HG03066 (cell line): ENCODE measurements at regions not wholly inside any gene's neighbourhood (a gene's known extent, or its start where the extent isn't known, plus 50 kb on each side); places are given as distances from the start of the nearest gene placed in this dataset.

Experiments used
- ATAC-seq: cut with Tn5 transposase; IDR thresholded peaks from one replicate; pipeline ENCODE4 v1.9.1; 2021; ENCODE audit warnings: low read depth; ENCODE audit not compliant: unreplicated experiment

DNA sequence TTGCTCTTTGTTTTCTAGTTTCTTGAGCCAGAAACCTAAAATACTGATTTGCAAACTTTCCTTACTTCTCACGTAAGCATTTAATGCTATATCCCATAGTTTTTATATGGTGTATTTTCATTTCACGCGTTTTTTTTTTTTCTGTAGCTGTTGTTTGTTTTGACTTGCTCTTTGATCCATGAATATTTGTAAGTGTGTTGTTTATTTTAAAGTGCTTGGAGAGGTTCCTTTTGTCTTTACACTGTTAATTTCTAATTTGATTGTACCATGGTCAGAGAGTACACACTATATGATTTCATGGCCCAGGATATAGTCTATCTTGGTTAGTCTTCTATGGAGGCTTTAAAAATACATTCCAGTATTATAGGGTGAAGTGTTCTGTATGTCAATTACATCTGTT, 84.8 kb upstream of the RNF217 start:
- ATAC-seq: no peak

DNA sequence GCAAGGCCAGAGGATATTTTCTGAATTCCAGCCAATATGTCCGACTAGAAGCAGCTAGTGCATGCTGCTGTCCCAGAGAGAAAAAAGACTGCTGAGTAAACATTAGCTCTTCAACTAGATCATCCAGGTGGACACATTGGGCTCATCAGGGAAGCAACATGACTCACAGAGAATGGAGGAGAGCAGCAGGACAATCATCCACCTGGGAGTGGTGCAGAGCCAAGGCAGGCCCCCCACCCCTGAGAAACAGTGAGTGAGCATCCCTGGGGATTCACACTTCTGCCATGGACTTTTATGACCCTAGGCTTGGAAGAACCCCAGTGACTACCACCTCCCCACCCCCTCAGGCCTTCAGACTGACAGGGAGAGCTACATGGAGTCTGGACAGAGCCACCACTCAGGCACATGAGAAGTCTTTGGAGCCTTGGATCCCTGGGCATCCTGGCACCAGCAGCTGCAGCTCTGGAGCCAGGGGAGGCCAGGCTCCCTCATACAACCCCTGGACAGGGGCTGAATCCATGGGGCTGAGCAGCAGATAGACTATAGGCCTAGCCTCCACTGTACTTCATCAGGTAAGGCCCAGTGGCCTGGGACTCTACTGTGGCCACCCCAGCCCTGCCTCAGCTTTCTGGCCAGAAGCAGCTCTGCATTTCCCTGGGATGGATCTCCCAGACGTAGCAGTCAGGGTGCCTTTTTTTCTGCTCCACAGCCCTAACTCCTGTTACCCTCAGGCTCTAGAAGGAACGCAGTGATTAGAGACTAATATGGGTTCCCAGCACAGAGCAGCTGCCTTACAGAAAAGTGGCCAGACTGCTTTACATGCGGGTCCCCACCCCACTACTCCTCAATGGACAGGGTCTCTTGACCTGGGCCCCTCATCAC, 82.9 kb upstream of the RNF217 start:
- ATAC-seq: no peak

DNA sequence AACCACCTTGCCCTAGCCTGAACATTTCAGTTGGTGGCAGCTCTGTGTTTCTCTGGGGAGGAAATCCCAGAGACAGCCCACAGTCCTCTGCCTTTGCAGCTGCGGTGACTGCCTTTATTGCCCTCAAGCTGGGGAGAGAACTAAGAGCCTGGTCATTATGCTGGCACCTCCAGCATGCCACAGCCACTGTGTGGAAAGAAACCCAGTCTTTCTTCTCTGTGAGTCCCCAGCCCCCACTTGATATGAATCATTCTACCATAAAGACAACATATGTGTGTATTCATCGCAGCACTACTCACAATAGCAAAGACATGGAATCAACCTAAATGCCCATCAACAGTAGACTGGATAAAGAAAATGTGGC, 82.3 kb upstream of the RNF217 start:
- no peak for ATAC-seq

DNA sequence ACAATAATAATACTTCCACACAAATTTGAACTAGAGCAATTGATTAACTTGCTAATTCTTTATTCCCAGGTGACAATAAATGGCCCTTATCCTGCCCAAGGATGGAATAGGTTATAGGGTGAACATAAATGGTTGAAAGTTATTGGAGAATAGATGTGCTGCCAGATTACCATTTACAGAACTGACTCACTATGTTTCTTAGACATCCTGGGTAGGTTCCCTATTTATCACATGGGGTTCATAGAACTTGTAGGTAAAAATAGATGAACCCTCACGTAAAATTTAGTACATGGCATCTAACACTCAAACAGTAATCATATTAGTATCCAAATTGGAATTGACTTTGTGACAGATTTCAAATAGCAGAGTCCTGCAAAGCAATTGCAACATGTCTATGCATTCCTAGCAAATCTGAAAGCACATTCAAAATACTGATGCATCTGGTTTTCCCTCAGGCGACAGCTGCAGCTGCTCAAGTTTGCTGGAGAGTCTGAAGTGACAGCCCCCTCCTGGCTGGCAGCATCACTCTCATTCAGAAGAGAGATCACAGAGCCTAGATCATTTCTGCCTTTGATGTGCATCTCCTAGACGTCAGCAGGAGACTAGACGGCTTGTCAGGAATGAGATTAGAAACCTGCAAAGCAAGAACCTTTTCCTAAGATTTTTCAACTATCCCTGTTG, 80.2 kb upstream of the RNF217 start:
- peak; percentile 42 for ATAC-seq

- ATAC-seq: no peak
Observed at GRCh38 chr6:124882579-124883393, 79.5 kb upstream of the RNF217 start.

GRCh38 chr6:124885171-124885570, 77.1 kb upstream of the RNF217 start:
- no peak for ATAC-seq

DNA sequence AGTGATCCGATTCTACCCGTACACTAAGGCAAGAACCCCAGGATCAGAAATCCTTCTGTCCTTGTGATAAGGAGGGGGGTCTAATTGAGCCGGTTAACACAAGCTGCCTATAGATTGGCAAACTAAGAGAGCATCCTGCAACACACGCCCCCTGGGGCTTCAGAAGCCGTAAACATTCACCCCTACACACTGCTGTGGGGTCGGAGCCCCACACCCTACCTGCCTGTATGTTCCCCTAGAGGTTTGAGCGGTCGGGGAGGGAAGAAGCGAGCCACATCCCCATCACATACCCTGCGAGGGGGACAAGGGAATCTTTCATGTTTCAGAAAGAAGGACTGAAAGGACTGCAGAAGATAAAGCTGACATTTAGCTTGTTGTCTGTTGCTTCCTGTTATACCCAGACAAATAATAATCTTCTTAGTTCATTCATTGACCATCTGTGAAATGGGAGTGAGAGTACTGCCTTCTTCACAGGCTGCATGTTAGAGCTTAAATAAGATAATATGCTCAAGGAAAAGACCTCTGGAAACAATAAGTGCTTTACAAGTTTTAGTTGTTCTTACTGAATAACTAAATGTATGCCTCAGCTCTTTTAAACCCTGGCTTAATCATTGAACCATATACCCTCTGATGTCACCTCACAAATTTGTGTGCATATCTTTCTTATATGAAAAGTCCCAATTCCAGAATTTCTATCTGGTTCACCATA, 74.2 kb upstream of the RNF217 start:
- no peak for ATAC-seq

DNA sequence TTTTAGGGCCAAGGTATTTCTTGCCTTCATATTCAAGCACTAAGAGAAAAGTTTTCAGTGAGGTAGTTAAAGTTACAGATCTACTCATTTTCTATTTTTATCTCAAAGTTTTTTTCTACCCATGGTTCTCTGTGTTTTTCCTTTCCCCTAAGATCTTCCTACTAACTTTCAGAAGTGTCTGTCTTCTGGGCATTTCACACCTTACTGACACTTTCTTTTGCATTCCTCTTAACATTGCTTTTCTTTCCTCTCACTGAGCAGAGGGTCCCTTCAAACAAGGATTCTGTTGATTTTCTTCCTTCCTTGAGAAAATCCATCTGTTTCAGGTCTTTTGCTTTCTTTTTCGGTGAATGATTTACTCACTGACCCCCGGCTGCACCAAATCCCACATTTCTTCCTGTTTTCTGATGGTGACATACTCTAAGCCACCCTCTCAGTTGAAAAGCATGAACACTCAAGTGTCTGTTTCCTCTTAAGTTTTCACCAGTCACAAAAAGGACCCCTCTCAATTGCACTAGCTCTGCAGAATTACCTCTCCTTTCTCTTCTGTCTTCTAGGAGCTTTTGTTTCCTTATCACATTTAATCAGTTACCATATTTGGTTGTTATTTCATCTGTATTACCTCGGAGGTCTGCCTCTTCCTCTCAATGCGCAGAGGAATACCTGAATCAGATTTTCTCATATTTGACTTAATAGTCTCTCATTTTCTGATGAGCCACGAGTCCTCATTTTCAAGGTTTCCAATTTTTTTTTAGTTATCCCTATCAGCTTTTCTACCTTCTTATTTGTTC, 73.5 kb upstream of the RNF217 start:
- peak; percentile 49 for ATAC-seq

DNA sequence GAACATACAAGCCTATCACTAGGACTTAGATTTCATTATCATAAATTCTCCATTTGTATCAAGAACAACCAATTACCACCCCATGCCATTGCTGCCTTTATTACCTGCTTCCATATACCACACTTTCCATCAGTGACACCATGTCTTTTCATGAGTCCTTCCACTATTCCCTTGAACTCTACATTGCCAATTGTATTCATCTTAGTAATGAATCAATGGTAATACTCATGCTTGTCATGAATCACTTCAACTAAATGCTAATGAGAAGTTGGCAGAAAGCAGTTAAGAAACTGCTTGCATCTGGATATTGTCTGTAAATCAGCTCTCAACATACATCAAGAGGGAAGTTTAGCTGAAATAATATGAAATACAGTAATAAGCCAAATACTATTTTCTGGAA, 61.2 kb upstream of the RNF217 start:
- no peak for ATAC-seq

DNA sequence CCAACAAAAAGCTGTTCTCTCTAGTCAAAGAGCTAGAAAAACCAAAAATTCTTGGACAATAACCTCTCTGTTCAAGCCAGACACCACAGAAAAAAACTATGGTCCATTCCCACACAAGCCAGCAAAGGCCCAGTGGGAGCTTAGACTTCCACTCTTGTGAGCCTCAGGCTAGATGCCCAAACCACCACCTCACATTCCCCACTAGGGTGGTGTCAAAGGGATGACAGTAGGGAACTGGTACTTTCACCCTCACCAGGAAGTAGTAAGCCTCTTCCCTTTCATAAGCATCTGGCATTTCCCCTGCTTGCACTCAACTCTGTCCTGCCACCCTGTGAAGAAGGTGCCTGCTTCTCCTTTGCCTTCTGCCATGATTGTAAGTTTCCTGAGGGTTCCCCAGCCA, 58.4 kb upstream of the RNF217 start:
- no peak for ATAC-seq

- ATAC-seq: no peak
Observed at GRCh38 chr6:124907596-124907995, 54.6 kb upstream of the RNF217 start.
